Right kidney (tissue), 1 donor: ENCODE measurements at regions not wholly inside any gene's neighbourhood (a gene's known extent, or its start where the extent isn't known, plus 50 kb on each side); places are given as distances from the start of the nearest gene placed in this dataset.

ENCODE experiments used
- DNase-seq: peaks from one replicate; pipeline ENCODE4 v3.0.0-alpha.2; 2016

DNA sequence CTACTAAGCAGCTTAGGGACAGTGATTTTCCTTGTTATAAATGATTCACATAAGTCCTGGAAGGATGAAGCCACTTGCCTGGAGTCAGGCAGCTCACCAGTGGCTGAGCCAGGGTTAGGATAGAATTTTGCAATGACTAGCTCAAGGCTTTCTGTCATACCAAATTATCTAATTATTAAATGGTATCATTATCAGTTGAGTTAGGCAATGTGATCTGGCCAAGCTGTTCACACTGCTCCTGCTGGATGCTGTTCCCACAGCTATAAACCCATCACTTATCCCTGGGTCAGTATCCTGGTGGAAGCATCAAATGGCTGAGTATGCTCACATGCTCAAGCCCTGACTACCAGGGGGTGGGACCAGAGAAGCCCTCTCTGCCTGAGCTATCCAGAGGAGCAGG, 235.2 kb downstream of the MTX2 start:
- DNase-seq, result no peak

DNA sequence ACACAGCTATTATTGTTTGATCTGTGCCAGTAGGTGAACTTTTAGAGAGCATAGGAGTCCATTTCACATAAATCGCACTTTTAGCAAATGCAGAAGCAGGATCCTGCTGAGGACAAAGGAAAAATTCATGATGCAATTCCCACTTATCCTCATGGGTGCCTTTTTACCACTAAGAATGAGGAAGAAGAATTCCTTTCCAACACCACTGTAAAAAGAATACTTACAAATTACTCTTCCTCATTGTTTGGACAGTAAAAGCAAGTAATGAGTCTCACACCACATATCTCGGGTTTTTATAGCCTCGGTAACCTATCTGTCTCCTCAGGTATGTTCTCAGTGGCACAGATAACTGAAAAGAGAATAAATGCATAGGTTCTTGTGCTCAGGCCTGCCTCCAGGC, 238.5 kb downstream of the MTX2 start:
- no peak for DNase-seq

DNA sequence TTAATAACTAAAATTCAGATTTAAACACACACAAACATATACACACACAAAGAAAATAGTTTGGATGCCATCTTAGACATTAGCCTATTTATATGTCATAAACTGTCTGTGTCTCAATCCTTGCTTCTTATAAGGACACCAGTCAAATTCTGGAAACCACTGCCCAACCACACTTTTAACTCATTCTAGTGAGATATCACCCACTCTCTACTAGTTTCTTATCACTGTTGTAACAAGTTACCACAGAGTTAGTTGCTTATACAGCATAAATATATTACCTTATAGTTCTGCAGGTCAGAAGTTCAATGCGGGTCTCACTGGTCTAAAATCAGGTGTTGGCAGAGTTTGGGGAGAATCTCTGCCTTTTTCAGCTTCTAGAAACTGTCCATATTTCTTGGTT, 239.1 kb downstream of the MTX2 start:
- no peak for DNase-seq

DNA sequence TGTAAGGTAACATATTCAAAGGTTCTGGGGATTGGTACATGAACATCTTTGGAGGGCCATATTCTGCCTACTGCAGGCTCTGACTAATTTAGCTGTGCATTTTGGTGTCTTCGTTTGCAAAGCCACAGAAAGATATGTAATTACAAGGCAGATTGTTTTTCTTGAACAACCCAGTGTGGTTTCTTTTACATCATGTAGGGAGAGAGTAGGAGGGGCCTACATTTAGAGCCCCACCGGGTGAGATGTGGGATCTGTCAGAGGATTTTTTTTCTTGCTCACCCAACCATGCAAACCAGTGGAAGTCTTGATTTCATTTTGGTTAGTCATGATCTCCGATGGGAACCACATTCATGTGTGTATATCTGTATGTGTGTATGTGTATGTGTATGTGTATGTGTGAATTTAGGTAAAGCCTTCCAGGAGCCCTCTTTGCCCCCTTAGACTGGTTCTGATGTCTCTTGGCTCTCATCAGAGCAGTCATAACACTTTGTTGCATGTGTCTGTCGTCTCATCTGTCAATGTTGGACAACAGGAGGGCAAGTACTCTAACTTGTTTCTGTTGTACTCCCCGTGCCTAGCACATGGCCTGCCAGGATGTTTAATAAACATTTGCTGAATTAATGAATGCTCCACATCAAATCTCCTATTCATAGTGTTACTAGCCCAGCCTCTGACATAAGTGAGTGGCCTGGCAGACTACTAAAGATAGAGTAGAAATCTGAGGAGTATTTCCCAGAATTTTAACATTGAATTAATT, 239.9 kb downstream of the MTX2 start:
- DNase-seq, result no peak

DNA sequence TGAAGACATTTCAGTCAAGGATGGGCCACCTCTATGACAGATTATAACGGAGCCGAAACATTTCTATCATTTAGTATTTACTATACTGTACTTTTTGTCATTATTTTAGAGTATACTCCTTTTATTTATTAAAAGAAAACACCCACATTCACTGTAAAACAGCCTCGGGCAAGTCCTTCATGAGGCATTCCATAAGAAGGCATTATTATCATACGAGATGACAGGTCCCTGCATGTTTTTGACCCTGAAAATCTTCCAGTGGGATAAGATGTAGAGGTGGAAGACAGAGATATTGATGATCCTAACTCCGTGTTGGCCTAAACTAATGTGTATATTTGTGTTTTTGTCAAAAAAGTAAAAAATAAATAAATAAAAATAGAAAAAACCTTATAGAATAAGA, 245.0 kb downstream of the MTX2 start:
- no peak for DNase-seq

DNA sequence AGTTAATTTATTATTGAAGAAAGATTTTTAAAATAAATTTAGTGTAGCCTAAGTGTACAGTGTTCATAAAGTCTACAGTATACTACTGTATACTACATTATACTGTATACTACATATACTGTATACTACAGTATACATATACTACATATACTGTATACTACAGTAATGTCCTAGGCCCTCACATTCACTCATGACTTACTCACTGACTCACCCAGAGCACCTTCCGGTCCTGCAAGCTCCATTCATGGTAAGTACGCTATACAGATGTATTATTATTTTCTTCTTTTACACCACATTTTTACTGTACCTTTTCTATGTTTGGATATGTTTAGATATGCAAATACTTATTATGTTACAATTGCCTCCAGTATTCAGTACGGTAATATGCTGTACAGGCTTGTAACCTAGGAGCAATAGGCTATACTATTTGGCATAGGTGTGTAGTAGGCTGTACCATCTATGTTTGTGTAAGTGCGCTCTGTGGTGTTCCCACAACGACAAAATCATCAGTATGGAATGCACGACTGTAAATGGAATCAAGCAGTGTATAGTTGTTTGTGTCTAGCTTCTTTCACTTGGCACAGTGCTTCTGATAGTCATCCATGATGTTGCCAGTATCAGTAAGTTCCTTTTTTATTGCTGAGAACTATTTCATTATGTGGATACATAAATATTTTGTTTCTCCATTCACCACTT, 245.7 kb downstream of the MTX2 start:
- no peak for DNase-seq

DNA sequence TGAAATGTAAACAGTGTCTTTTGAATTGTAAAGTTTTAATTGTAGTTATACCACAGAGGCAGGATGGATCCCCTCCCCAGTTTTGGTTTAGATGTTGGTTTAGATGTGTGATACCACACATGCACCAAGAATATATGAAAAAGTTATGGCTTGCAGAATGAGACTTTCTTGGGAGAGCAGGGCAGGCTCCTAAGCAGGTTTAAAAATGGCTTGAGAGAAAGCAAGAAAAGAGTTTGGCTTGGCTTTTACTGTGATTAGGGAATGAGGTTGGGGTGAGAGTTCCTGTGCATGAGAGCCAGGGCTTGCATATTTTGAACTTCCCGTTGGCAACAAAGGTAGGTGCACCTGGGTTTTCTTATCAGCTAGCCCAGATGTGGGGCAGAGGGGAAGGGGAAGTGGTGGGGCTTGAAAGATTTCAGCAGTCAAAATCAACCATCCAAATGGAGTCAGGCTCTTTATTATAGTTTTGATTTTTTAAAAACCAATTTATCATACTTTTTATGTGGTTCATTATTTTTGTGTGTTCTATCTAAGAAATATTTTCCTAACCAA, 246.9 kb downstream of the MTX2 start:
- no peak for DNase-seq

DNA sequence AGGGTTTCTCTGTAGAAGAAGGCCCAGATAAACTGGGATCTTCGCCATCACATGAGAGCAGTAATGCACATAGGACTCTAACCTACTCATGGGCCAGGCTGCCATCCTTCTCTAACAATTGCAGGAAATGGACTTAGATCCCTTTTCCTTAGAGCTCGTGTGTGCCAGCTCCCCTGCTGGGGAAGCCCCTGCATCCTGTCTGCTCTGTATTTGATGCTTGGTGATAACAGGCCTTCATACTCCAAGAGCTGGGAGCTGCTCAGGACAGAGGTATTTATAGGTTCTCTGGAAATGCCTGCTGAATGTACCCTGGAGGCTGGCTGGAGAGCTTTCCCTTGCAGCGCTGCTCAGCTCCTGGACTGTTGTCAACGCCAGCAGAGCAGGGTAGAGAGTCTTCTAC, 249.6 kb downstream of the MTX2 start:
- no peak for DNase-seq

DNA sequence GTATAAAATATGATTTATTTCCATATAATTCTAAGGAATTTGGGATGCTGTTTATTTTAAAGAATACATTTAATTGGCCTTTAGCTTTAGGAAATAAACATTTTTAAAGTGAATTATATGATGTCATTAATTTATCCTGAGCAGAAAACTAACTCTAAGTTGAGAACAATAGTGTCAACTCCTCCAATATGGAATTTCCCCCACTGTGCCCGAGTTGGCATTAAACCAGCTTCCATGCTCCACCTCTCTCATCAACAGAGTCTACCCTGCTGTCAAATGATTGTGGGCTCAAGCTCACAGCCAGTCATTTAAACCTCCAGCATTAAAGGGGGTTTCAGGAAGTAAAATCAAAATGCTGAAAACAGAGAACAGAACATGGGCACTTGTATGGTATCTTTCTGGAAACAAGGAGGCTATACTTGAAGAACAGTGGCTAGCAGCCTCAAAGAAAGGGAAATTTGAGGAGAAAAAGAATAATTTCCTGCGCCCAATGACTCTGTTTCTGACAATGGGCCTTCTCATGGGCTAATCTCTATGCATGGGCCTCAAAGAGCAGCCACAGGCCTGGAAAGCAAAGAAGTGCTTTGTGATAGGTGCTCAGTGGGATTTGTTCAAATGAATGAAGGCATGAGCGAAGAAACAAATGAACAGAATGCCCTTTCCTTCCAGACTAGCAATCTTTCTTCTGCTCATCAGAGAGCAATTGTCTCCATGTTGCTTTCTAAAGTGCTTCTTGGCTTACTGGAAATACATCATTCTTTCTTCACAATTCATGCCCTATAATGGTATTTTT, 252.8 kb downstream of the MTX2 start:
- no peak for DNase-seq

DNA sequence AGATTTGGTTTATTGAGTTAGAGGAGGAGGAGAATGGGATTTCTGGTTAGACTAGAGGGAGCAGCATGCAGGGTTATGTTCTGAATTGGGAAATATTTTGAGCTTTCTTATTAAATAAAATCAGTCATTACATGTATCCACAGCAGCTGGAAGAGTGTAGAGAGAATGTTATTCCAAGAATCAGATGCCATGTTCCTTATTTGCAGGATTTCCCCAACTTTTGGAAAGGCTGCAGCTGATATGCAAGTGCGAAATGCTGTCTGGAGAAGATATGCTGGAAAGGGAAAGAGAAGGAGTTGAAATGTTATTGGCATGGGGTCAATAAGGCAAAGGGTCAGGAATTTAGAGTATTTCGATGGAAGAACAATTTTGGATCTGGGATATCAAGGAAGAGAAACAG, 255.8 kb downstream of the MTX2 start:
- DNase-seq, result no peak

DNA sequence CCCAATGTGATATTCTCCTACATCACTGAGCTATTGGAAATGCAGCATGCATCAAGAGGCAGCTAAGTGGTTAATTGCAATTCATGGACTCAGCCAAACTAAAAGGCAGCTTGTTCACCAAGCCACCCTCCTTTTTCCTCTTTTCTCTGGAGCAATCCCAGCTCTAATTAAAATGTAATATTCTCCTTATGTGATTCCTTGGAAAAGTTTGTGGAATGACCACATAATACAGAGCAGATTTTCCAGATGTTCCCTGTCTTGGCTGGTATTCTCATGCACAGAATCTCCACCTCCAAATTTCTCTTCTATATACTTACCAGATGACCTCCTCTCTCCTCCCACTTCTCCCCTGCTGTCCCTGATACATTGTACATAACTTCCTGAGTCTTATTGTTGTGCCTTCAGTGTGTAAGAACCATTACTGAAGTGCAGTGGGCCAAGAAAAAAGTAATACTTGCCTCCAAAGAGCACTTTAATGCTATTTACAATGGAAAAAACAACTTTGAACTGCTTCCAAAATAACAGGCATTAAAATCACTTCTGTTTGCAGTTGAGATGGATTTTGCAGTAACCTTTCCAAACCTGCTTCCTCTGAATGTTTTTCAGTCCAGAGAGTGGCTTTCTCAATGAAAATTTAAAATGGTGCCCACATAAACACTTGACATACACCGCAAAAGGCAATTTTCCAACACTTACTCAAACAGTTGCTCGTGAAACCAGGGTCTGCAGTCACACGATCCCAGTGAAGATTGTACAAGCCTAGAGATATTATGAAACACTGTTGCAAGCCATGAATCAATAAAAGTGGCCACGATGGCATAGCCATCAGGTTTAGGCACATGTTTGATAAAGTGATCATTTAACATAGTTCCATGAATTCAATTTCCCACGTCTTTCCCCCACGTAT, 258.0 kb downstream of the MTX2 start:
- peak; percentile 41 for DNase-seq

DNA sequence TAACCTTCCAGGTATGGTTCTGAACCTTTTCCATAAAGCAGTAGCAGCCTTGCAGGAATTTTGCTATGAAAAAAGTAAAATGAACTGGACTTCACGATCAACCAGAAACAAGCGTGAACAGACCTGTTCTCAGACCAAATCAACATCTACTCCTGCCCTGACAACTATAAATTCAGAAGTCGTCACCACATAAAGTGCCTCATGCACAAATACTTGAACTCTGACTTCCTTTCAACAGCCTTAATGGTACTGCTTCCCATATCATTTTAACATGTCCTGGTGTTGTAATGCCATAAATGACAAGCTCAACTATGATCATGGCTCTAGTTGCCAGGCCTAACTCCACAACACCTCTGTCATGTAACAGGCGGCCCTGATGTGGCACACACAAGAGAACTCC, 262.4 kb downstream of the MTX2 start:
- no peak for DNase-seq

DNA sequence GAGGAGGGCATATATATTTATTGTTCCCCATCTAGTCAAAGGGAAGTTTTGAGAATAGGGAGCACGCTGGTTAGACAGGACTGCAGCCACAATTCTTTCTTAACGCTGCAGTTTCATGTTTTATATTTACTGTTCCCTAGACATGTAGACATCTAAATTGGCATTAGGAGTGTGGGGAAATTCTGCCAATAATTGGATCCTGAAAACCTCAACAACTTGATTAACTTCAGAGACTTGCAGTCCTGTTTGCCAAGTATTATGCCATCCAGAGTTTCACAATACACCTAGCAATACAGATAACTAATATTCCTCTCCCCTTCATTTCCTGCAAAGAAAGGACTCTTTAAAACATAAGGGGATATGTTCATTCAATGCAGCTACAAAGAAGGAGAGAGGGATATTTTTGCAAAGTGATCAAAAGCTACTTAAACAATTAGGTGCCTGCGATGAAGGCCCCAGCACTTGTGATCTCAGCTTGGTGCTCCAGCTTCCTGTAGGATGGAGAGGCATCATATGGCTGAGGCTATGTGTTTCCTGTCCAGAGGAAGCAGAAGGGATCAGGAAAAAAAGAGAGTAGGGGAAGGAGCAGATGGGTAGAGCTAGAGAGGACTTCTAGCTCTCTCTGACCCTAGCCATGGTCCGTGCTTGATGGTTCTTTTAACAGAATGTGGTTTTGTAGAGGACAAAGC, 264.4 kb downstream of the MTX2 start:
- no peak for DNase-seq

DNA sequence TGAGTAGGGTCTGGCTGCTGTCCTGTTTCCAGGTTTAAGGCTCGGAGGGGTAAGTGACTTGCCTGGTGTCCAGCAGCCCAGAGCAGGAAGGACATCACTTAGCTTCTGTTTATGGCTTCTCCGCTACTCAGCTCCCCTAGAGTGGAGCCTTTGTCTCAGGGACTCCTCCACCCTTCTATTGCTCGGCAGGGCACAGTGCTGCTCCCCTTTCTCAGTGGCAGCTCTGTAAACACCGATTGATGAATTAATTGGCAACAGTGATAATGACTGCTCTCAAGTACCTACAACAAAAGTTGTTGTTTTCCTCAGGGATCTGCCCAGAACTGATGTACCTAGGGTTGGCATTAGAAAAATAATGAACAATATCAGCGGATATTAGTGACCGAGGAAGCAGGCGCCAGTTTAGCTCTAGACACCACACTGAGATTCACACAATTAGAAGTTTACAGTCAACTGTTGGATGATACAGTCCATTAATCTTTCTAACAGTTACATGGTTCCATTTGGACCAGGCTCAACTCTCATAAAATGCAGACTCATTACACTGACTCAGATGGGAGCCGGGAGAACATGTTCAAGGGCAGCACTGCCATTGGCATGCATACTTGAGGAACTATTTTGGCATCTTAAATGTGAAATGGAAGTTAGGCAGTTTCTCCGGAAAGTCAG, 265.7 kb downstream of the MTX2 start:
- DNase-seq, result no peak

DNA sequence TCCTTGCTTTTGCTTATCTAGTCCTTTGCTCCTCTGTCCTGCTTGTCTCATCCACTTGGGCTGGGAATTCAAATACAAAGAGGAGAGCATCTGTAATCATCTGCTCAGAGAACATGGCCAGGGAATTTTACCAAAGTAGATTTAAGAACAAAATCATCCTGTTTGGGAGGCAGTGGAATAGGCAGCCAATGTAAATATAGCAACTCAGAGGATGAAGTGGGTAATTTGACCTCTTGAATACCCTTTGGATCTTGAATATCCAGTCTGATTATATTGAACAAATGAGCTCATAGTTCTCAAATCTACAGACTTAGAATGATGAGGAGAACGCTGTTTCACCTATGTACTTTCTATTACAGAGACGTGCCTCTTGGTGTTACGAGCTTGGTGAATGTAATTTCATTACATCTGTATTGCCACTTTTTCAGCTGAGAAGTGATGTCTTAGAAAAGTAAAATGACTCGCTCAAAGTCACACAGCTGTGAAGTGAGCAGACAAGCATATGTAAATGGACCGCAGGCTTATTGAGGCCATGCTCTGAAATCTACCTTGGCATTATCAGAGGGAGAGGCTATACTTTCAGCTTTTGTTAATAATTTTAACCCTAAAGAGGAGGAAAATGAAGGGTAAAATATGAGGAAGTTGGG, 266.3 kb downstream of the MTX2 start:
- no peak for DNase-seq

DNA sequence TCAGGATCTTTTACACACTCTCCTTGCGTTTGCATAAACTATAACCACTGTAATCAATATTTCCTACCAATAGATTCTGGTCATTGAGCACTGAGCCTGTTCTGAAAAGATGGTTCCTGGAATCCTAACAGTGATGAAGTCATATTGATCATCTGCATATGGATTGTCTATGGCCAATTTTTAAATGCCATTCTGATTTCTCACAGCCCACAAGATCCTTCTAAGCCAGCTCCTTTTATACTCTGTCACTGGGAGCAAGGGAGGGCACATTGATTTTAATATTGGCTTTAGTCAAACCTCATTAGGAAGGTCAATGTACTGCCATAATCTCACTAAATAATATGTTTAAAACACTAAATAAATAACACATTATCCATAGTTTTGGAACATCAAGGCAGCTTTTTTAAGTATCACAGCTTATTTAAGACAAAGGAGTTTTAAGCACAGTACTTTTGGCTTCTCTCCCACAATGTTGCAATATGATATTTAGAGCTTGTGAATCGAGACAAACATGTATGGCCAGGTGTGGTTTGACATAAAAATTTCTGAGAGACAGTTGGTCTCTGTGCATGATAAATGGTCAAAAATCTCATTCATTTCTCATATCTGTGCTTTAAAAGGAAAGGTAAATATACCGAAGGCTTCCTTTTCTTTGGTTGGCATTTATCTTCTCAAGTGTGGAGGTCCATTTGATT, 267.3 kb downstream of the MTX2 start:
- DNase-seq, result no peak

DNA sequence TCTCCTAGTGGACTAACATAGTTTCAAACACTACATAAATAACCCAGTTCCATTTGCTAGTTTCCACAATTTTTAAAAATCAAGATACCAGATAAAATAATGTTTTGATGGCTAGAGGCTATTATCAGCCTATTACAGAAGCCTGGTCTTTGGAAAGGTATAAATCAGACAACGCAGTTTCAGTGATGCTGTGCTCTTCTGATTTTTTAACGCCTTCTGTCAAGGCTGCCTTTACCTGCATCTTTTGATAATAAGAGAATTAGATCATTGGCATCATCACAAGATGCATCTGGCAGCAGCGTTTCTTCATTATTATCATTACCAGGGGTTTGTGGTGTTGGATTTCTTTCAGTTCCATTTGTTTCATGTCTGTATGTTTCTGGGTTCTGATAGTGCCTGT, 268.7 kb downstream of the MTX2 start:
- no peak for DNase-seq

DNA sequence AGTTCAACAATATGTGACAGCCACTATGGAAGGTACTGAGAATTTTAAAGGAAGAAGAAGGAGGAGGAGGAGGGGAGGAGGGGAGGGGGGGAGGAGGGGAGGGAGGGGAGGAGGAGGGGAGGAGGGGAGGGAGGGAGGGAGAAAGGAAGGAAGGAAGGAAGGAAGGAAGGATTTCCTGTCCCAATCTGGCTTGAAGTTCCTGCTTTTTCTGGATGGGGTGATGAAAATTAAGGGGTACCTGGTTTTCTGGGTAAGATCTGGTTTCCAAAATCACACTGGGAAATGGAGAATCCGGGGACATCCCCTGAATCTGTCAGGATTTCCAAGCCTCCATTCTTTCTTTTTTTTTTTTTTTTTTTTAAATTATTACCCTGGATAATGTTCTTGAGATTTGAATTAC, 271.8 kb downstream of the MTX2 start:
- no peak for DNase-seq

DNA sequence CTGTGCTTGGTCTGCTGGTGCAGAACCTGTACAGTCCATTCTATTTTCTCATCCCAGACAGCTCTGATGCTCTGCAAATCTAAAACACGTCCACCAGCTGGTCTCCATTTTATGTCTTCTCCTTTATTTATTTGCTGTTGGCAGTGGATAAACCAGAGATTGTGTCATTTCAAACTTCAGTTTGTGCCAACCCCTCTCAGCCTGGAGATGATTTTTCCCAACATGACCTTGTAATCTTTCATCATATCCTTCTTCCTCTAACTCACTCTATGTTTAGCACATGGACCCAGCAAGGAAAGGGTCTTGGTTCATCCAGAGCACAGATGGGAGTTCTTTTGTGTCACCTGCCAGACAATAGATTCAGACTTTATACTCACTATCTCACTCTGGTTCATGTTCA, 273.2 kb downstream of the MTX2 start:
- no peak for DNase-seq

DNA sequence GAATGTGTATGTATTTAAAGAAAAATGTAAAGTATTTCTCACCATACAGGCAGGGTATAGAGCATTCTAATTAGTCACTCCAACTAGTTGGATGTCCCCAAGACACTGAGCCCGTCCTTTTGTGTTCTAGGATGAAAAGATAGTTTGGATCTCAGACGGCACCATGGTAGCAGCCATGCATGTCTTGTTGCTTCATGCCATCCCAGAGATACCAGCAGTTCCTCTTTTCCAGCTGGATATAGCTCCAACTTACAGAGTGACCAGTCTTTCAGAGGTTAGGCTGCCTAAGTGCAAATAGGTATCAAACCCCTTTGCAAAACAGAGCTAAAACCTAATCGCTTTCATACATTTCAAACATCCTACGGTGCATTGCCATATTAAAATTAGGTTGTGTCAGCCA, 275.3 kb downstream of the MTX2 start:
- DNase-seq, result no peak
